GM23338 (cell line): ENCODE measurements at regions not wholly inside any gene's neighbourhood (a gene's known extent, or its start where the extent isn't known, plus 50 kb on each side); places are given as distances from the start of the nearest gene placed in this dataset.

Source experiments
- ATAC-seq: fragments of 200-7000 bp; cut with Tn5 transposase; 3 replicates; pipeline ENCODE4 v1.9.1; 2020
- DNase-seq: peaks from one replicate; pipeline ENCODE4 v3.0.0-alpha.2; 2015; ENCODE audit warnings: low spot score
- H2AFZ ChIP-seq: fragments of 200-600 bp; sonication (generic); 2 replicates; pipeline ENCODE4 v1.8.0; 2016; ENCODE audit warnings: antibody characterized with exemption, mild to moderate bottlenecking, moderate library complexity
- H3F3A ChIP-seq: fragments of 200-600 bp; sonication (generic); replicated peaks from 2 replicates; pipeline ENCODE4 v1.8.0; 2017; ENCODE audit warnings: antibody characterized with exemption, mixed run types, low read depth
- H3K27ac ChIP-seq: fragments of 200-600 bp; sonication (generic); 2 replicates; pipeline ENCODE4 v1.6.1; 2016; ENCODE audit warnings: low read depth
- H3K27me3 ChIP-seq: fragments of 200-600 bp; sonication (generic); 2 replicates; pipeline ENCODE4 v1.8.0; 2016; ENCODE audit warnings: mild to moderate bottlenecking, mixed run types, moderate library complexity; ENCODE audit not compliant: insufficient read depth
- H3K36me3 ChIP-seq: fragments of 200-600 bp; sonication (generic); 2 replicates; pipeline ENCODE4 v1.8.0; 2016; ENCODE audit warnings: mild to moderate bottlenecking; ENCODE audit not compliant: insufficient read depth
- H3K4me1 ChIP-seq: fragments of 200-600 bp; sonication (generic); 2 replicates; pipeline ENCODE4 v1.8.0; 2016; ENCODE audit warnings: mild to moderate bottlenecking, moderate library complexity; ENCODE audit not compliant: insufficient read depth
- H3K4me2 ChIP-seq: fragments of 200-600 bp; sonication (generic); 2 replicates; pipeline ENCODE4 v1.7.1; 2017; ENCODE audit warnings: mixed run types
- H3K4me3 ChIP-seq: fragments of 200-600 bp; sonication (generic); 2 replicates; pipeline ENCODE4 v1.6.1; 2016; ENCODE audit warnings: mixed run types
- H3K79me2 ChIP-seq: fragments of 200-600 bp; sonication (generic); replicated peaks from 2 replicates; pipeline ENCODE4 v1.8.0; 2017; ENCODE audit warnings: mild to moderate bottlenecking; ENCODE audit not compliant: insufficient read depth
- H3K9me2 ChIP-seq: fragments of 200-600 bp; sonication (generic); 2 replicates; pipeline ENCODE4 v1.8.0; 2017; ENCODE audit not compliant: insufficient read depth
- H4K20me1 ChIP-seq: fragments of 200-600 bp; sonication (generic); replicated peaks from 2 replicates; pipeline ENCODE4 v1.8.0; 2017; ENCODE audit warnings: mild to moderate bottlenecking; ENCODE audit not compliant: insufficient read depth
- H3K27ac Mint-ChIP-seq: 2 replicates; pipeline ENCODE4 v1.8.0; 2020; ENCODE audit warnings: inconsistent platforms, mild to moderate bottlenecking, moderate library complexity, mixed read lengths
- H3K27me3 Mint-ChIP-seq: 3 replicates; pipeline ENCODE4 v1.8.0; 2022; ENCODE audit warnings: low read depth, mild to moderate bottlenecking, moderate library complexity, mixed read lengths, inconsistent platforms; ENCODE audit not compliant: insufficient read depth, poor library complexity
- H3K36me3 Mint-ChIP-seq: 3 replicates; pipeline ENCODE4 v1.8.0; 2021; ENCODE audit warnings: low read depth, mild to moderate bottlenecking, inconsistent platforms, moderate library complexity, mixed read lengths
- H3K4me1 Mint-ChIP-seq: 3 replicates; pipeline ENCODE4 v1.8.0; 2020; ENCODE audit warnings: mild to moderate bottlenecking, inconsistent platforms, mixed read lengths
- H3K4me3 Mint-ChIP-seq: 3 replicates; pipeline ENCODE4 v1.8.0; 2021; ENCODE audit warnings: moderate library complexity, mild to moderate bottlenecking, inconsistent platforms, mixed read lengths
- H3K9me3 Mint-ChIP-seq: 3 replicates; pipeline ENCODE4 v1.8.0; 2020; ENCODE audit warnings: moderate library complexity, mild to moderate bottlenecking, inconsistent platforms, mixed read lengths
- EZH2phosphoT487 ChIP-seq: fragments of 200-600 bp; sonication (generic); IDR thresholded peaks from one replicate; pipeline ENCODE4 v1.8.1; 2018; ENCODE audit warnings: antibody characterized with exemption; ENCODE audit not compliant: unreplicated experiment
- JUNB ChIP-seq: IDR thresholded peaks from one replicate; pipeline ENCODE4 v1.6.1; 2016; ENCODE audit warnings: antibody characterized with exemption; ENCODE audit not compliant: unreplicated experiment
- NANOG ChIP-seq: IDR thresholded peaks from 2 replicates; pipeline ENCODE4 v1.6.1; 2016; ENCODE audit warnings: antibody characterized with exemption, borderline replicate concordance
- TF ChIP-seq, protein P1 (sequence below): fragments of 250-450 bp; sonication (Bioruptor Pico); IDR thresholded peaks from 2 replicates; pipeline ENCODE4 v1.5.0; 2020; ENCODE audit warnings: mild to moderate bottlenecking, moderate library complexity
- TF ChIP-seq, protein P2 (sequence below), 2 experiments: fragments of 200-600 bp in 1 of 2; sonication (generic) in 1 of 2; conservative IDR thresholded peaks; 2 replicates each; pipeline versions ENCODE4 v1.5.1 to v1.6.1; 2016 to 2017; ENCODE audit warnings: antibody characterized with exemption in 2 of 2, low read depth in 2 of 2, mild to moderate bottlenecking in 2 of 2, moderate library complexity in 1 of 2

- H3F3A ChIP-seq, result no peaks in the 10 kb centered on the region
- no peak overlapping the region for H3K4me2 ChIP-seq
- H4K20me1 ChIP-seq, result no peaks in the 10 kb centered on the region
- H3K27me3 ChIP-seq, result no peaks in the 10 kb centered on the region
- Mint-ChIP-seq H3K27me3 (no peaks in the 10 kb centered on the region), H3K4me1 (no peaks in the 10 kb centered on the region), H3K27ac (no peak overlapping the region), H3K9me3 (no peaks in the 10 kb centered on the region), H3K4me3 (no peak overlapping the region), H3K36me3 (no peaks in the 10 kb centered on the region)
- no peaks in the 10 kb centered on the region for H3K79me2 ChIP-seq
- H3K36me3 ChIP-seq, result no peaks in the 10 kb centered on the region
- H3K4me3 ChIP-seq, result no peak overlapping the region
- ATAC-seq (no peak), DNase-seq (no peak)
- peaks cover under 1% of the 10 kb centered on the region; the same call in 1 of the 2 replicates for H3K4me1 ChIP-seq
- TF ChIP-seq, protein P1, sequence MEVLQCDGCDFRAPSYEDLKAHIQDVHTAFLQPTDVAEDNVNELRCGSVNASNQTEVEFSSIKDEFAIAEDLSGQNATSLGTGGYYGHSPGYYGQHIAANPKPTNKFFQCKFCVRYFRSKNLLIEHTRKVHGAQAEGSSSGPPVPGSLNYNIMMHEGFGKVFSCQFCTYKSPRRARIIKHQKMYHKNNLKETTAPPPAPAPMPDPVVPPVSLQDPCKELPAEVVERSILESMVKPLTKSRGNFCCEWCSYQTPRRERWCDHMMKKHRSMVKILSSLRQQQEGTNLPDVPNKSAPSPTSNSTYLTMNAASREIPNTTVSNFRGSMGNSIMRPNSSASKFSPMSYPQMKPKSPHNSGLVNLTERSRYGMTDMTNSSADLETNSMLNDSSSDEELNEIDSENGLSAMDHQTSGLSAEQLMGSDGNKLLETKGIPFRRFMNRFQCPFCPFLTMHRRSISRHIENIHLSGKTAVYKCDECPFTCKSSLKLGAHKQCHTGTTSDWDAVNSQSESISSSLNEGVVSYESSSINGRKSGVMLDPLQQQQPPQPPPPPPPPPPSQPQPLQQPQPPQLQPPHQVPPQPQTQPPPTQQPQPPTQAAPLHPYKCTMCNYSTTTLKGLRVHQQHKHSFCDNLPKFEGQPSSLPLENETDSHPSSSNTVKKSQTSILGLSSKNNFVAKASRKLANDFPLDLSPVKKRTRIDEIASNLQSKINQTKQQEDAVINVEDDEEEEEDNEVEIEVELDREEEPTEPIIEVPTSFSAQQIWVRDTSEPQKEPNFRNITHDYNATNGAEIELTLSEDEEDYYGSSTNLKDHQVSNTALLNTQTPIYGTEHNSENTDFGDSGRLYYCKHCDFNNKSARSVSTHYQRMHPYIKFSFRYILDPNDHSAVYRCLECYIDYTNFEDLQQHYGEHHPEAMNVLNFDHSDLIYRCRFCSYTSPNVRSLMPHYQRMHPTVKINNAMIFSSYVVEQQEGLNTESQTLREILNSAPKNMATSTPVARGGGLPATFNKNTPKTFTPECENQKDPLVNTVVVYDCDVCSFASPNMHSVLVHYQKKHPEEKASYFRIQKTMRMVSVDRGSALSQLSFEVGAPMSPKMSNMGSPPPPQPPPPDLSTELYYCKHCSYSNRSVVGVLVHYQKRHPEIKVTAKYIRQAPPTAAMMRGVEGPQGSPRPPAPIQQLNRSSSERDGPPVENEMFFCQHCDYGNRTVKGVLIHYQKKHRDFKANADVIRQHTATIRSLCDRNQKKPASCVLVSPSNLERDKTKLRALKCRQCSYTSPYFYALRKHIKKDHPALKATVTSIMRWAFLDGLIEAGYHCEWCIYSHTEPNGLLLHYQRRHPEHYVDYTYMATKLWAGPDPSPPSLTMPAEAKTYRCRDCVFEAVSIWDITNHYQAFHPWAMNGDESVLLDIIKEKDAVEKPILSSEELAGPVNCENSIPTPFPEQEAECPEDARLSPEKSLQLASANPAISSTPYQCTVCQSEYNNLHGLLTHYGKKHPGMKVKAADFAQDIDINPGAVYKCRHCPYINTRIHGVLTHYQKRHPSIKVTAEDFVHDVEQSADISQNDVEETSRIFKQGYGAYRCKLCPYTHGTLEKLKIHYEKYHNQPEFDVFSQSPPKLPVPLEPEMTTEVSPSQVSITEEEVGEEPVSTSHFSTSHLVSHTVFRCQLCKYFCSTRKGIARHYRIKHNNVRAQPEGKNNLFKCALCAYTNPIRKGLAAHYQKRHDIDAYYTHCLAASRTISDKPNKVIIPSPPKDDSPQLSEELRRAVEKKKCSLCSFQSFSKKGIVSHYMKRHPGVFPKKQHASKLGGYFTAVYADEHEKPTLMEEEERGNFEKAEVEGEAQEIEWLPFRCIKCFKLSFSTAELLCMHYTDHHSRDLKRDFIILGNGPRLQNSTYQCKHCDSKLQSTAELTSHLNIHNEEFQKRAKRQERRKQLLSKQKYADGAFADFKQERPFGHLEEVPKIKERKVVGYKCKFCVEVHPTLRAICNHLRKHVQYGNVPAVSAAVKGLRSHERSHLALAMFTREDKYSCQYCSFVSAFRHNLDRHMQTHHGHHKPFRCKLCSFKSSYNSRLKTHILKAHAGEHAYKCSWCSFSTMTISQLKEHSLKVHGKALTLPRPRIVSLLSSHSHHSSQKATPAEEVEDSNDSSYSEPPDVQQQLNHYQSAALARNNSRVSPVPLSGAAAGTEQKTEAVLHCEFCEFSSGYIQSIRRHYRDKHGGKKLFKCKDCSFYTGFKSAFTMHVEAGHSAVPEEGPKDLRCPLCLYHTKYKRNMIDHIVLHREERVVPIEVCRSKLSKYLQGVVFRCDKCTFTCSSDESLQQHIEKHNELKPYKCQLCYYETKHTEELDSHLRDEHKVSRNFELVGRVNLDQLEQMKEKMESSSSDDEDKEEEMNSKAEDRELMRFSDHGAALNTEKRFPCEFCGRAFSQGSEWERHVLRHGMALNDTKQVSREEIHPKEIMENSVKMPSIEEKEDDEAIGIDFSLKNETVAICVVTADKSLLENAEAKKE (CRISPR knock-in tag), result no peak
- H3K27ac ChIP-seq, result no peak overlapping the region
- H3K9me2 ChIP-seq, result no peaks in the 10 kb centered on the region
- no peak overlapping the region for H2AFZ ChIP-seq
These were observed 276.1 kb downstream of the NR2F2 start for GRCh38 chr15:96606617-96607016.

DNA sequence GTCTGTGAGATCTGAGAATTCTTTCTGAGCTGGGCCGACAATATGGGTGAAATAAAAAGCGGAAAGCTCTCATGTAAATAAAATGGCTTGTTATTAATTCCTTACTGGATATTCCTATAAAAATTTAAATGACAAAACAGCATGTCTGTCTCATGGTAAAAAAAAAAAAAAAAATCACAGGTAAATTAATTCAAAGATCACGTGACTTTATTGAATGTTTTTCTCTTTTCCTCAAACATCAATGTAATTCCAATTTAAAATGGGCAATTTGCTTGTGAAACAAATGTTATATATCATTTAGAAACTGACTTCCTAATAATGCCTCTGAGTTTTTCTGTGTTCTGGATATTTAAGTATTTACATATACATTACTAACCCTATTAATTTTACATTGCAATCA is 280.3 kb downstream of the NR2F2 start:
- no peak overlapping the region for H3K27ac Mint-ChIP-seq
- peaks cover 2% of the 10 kb centered on the region for H3K4me1 Mint-ChIP-seq
- peaks cover 17% of the 10 kb centered on the region for H3K9me3 Mint-ChIP-seq
- Histone ChIP-seq H3K36me3 (0 out of 2 replicates have a peak, but pooled peaks cover 8% of the 10 kb centered on the region), H3K79me2 (no peaks in the 10 kb centered on the region), H2AFZ (no peak overlapping the region), H3K27me3 (no peaks in the 10 kb centered on the region), H3K4me3 (no peak overlapping the region), H3F3A (no peaks in the 10 kb centered on the region), H3K27ac (no peak overlapping the region), H3K4me1 (peaks cover 5% of the 10 kb centered on the region; the same call in 1 of the 2 replicates), H3K4me2 (no peak overlapping the region), H4K20me1 (no peaks in the 10 kb centered on the region), H3K9me2 (no peaks in the 10 kb centered on the region)
- DNase-seq, result no peak
- H3K4me3 Mint-ChIP-seq, result no peak overlapping the region
- H3K36me3 Mint-ChIP-seq, result peaks cover 15% of the 10 kb centered on the region; the same call in 2 of the 3 replicates
- H3K27me3 Mint-ChIP-seq, result no peaks in the 10 kb centered on the region
- no peak for ATAC-seq
- TF ChIP-seq JUNB, result no peak
- TF ChIP-seq NANOG, result no peak
- TF ChIP-seq EZH2phosphoT487, result no peak
- TF ChIP-seq, protein P2, sequence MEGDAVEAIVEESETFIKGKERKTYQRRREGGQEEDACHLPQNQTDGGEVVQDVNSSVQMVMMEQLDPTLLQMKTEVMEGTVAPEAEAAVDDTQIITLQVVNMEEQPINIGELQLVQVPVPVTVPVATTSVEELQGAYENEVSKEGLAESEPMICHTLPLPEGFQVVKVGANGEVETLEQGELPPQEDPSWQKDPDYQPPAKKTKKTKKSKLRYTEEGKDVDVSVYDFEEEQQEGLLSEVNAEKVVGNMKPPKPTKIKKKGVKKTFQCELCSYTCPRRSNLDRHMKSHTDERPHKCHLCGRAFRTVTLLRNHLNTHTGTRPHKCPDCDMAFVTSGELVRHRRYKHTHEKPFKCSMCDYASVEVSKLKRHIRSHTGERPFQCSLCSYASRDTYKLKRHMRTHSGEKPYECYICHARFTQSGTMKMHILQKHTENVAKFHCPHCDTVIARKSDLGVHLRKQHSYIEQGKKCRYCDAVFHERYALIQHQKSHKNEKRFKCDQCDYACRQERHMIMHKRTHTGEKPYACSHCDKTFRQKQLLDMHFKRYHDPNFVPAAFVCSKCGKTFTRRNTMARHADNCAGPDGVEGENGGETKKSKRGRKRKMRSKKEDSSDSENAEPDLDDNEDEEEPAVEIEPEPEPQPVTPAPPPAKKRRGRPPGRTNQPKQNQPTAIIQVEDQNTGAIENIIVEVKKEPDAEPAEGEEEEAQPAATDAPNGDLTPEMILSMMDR (conservative IDR thresholded peaks at IDR 0.05; ENCODE audit: low read depth in 2 of 2), result no peak
